WTC11 (cell line): ENCODE measurements at regions not wholly inside any gene's neighbourhood (a gene's known extent, or its start where the extent isn't known, plus 50 kb on each side); places are given as distances from the start of the nearest gene placed in this dataset.

ENCODE experiments used
- ATF1 ChIP-seq: sonication (generic); formaldehyde crosslinking; IDR thresholded peaks from 2 replicates; pipeline ENCODE4 v1.8.1; 2023; ENCODE audit warnings: mild to moderate bottlenecking, moderate library complexity, missing genetic modification reagents
- CBFB ChIP-seq: sonication (generic); formaldehyde crosslinking; IDR thresholded peaks from 2 replicates; pipeline ENCODE4 v1.8.1; 2022; ENCODE audit warnings: mild to moderate bottlenecking, low read depth, missing genetic modification reagents
- CREB1 ChIP-seq: sonication (generic); formaldehyde crosslinking; IDR thresholded peaks from 2 replicates; pipeline ENCODE4 v1.8.0; 2023; ENCODE audit warnings: mild to moderate bottlenecking, missing genetic modification reagents
- CTCF ChIP-seq: fragments of 200-600 bp; IDR thresholded peaks from 2 replicates; pipeline ENCODE4 v1.8.0; 2022; ENCODE audit warnings: antibody characterized with exemption
- ELF4 ChIP-seq: sonication (generic); formaldehyde crosslinking; IDR thresholded peaks from 2 replicates; pipeline ENCODE4 v1.8.1; 2022; ENCODE audit warnings: low read depth, mild to moderate bottlenecking, moderate library complexity, missing genetic modification reagents
- GABPB1 ChIP-seq: sonication (generic); formaldehyde crosslinking; IDR thresholded peaks from 2 replicates; pipeline ENCODE4 v1.8.1; 2023; ENCODE audit warnings: mild to moderate bottlenecking, missing genetic modification reagents
- IRF2 ChIP-seq: sonication (generic); formaldehyde crosslinking; IDR thresholded peaks from 2 replicates; pipeline ENCODE4 v1.8.0; 2022; ENCODE audit warnings: low read depth, missing genetic modification reagents, borderline replicate concordance
- SMAD4 ChIP-seq: sonication (generic); formaldehyde crosslinking; IDR thresholded peaks from 2 replicates; pipeline ENCODE4 v1.8.0; 2022; ENCODE audit warnings: mild to moderate bottlenecking, missing genetic modification reagents
- ZNF121 ChIP-seq: sonication (generic); formaldehyde crosslinking; IDR thresholded peaks from 2 replicates; pipeline ENCODE4 v1.8.0; 2023; ENCODE audit warnings: missing genetic modification reagents
- ZNF512 ChIP-seq: sonication (generic); formaldehyde crosslinking; IDR thresholded peaks from 2 replicates; pipeline ENCODE4 v1.8.1; 2022; ENCODE audit warnings: missing genetic modification reagents, borderline replicate concordance
- TF ChIP-seq, protein P1 (sequence below): sonication (generic); formaldehyde crosslinking; IDR thresholded peaks from 2 replicates; pipeline ENCODE4 v1.8.1; 2023; ENCODE audit warnings: mild to moderate bottlenecking, missing genetic modification reagents, moderate library complexity
- TF ChIP-seq, protein P2 (sequence below): sonication (generic); formaldehyde crosslinking; IDR thresholded peaks from 2 replicates; pipeline ENCODE4 v1.8.0; 2022; ENCODE audit warnings: mild to moderate bottlenecking, missing genetic modification reagents
- TF ChIP-seq, protein P3 (sequence below): sonication (generic); formaldehyde crosslinking; IDR thresholded peaks from 2 replicates; pipeline ENCODE4 v1.8.0; 2023; ENCODE audit warnings: missing genetic modification reagents
- TF ChIP-seq, protein P4 (sequence below): sonication (generic); formaldehyde crosslinking; IDR thresholded peaks from 2 replicates; pipeline ENCODE4 v1.8.1; 2022; ENCODE audit warnings: mild to moderate bottlenecking, moderate library complexity, missing genetic modification reagents

GRCh38 chr7:156143158-156143557 lies 330.9 kb upstream of the SHH start:
- TF ChIP-seq, protein P1, sequence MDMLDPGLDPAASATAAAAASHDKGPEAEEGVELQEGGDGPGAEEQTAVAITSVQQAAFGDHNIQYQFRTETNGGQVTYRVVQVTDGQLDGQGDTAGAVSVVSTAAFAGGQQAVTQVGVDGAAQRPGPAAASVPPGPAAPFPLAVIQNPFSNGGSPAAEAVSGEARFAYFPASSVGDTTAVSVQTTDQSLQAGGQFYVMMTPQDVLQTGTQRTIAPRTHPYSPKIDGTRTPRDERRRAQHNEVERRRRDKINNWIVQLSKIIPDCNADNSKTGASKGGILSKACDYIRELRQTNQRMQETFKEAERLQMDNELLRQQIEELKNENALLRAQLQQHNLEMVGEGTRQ: no peak
- TF ChIP-seq GABPB1 (no peak), CTCF (no peak), ZNF512 (CRISPR knock-in tag) (no peak), CREB1 (CRISPR knock-in tag) (no peak), ATF1 (CRISPR knock-in tag) (no peak), IRF2 (CRISPR knock-in tag) (no peak), SMAD4 (CRISPR knock-in tag) (no peak), CBFB (no peak), ELF4 (no peak), ZNF121 (CRISPR knock-in tag) (no peak)
- TF ChIP-seq, protein P2, sequence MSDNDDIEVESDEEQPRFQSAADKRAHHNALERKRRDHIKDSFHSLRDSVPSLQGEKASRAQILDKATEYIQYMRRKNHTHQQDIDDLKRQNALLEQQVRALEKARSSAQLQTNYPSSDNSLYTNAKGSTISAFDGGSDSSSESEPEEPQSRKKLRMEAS: no peak
- TF ChIP-seq, protein P3, sequence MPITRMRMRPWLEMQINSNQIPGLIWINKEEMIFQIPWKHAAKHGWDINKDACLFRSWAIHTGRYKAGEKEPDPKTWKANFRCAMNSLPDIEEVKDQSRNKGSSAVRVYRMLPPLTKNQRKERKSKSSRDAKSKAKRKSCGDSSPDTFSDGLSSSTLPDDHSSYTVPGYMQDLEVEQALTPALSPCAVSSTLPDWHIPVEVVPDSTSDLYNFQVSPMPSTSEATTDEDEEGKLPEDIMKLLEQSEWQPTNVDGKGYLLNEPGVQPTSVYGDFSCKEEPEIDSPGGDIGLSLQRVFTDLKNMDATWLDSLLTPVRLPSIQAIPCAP (CRISPR knock-in tag): no peak
- TF ChIP-seq, protein P4, sequence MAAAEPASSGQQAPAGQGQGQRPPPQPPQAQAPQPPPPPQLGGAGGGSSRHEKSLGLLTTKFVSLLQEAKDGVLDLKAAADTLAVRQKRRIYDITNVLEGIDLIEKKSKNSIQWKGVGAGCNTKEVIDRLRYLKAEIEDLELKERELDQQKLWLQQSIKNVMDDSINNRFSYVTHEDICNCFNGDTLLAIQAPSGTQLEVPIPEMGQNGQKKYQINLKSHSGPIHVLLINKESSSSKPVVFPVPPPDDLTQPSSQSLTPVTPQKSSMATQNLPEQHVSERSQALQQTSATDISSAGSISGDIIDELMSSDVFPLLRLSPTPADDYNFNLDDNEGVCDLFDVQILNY: no peak
